Hematopoietic multipotent progenitor cell treated with erythropoietin and hydrocortisone succinate and interleukin-3 and kit ligand, for 17 days (in vitro differentiated cells): ENCODE measurements at regions not wholly inside any gene's neighbourhood (a gene's known extent, or its start where the extent isn't known, plus 50 kb on each side); places are given as distances from the start of the nearest gene placed in this dataset.

Source experiments
- DNase-seq: peaks from one replicate; pipeline ENCODE4 v3.0.0-alpha.2; 2015; ENCODE audit warnings: low spot score

GRCh38 chr18:38475686-38476085 lies 910.1 kb upstream of the CELF4 start:
- DNase-seq, result no peak

- DNase-seq, result no peak
These were observed 907.9 kb upstream of the CELF4 start for GRCh38 chr18:38473535-38473934.

- DNase-seq, result no peak
These were observed 904.8 kb upstream of the CELF4 start for GRCh38 chr18:38470421-38470820.

- DNase-seq, result no peak
These were observed 900.8 kb upstream of the CELF4 start for GRCh38 chr18:38466426-38466825.

GRCh38 chr18:38464024-38464423 lies 898.4 kb upstream of the CELF4 start:
- no peak for DNase-seq

- no peak for DNase-seq
These were observed 895.1 kb upstream of the CELF4 start for GRCh38 chr18:38460657-38461056.

- DNase-seq, result no peak
These were observed 893.8 kb upstream of the CELF4 start for GRCh38 chr18:38459131-38459994.

GRCh38 chr18:38458698-38459097 lies 893.1 kb upstream of the CELF4 start:
- no peak for DNase-seq

- no peak for DNase-seq
These were observed 890.7 kb upstream of the CELF4 start for GRCh38 chr18:38456253-38456652.

- no peak for DNase-seq
These were observed 889.3 kb upstream of the CELF4 start for GRCh38 chr18:38454764-38455469.

GRCh38 chr18:38453880-38454279 lies 888.3 kb upstream of the CELF4 start:
- DNase-seq, result no peak

GRCh38 chr18:38450876-38451275 lies 885.3 kb upstream of the CELF4 start:
- no peak for DNase-seq

GRCh38 chr18:38445804-38446145 lies 880.2 kb upstream of the CELF4 start:
- DNase-seq, result no peak

GRCh38 chr18:38444971-38445803 lies 879.6 kb upstream of the CELF4 start:
- DNase-seq, result no peak

GRCh38 chr18:38427736-38428135 lies 862.1 kb upstream of the CELF4 start:
- DNase-seq, result no peak

GRCh38 chr18:38427234-38427633 lies 861.6 kb upstream of the CELF4 start:
- DNase-seq, result no peak

GRCh38 chr18:38421872-38422615 lies 856.4 kb upstream of the CELF4 start:
- no peak for DNase-seq

- no peak for DNase-seq
These were observed 855.4 kb upstream of the CELF4 start for GRCh38 chr18:38421021-38421420.

GRCh38 chr18:38420611-38421010 lies 855.0 kb upstream of the CELF4 start:
- no peak for DNase-seq

- DNase-seq, result no peak
These were observed 850.2 kb upstream of the CELF4 start for GRCh38 chr18:38415811-38416210.

- DNase-seq, result no peak
These were observed 847.6 kb upstream of the CELF4 start for GRCh38 chr18:38413193-38413592.

- no peak for DNase-seq
These were observed 841.0 kb upstream of the CELF4 start for GRCh38 chr18:38406607-38407006.
